ENCODE measurements at regions not wholly inside any gene's neighbourhood (a gene's known extent, or its start where the extent isn't known, plus 50 kb on each side); places are given as distances from the start of the nearest gene placed in this dataset.

- DNase-seq, result no peak
Measured at GRCh38 chr13:32914686-32915085, 101.5 kb upstream of the KL start.

GRCh38 chr13:32917504-32917903 lies 98.7 kb upstream of the KL start:
- DNase-seq, result no peak

GRCh38 chr13:32923725-32924124 lies 92.5 kb upstream of the KL start:
- DNase-seq, result no peak

- no peak for DNase-seq
Measured at GRCh38 chr13:32924886-32925285, 91.3 kb upstream of the KL start.

GRCh38 chr13:32925506-32925905 lies 90.7 kb upstream of the KL start:
- DNase-seq, result no peak

- DNase-seq, result no peak
Measured at GRCh38 chr13:32932376-32932775, 83.8 kb upstream of the KL start.

GRCh38 chr13:32936716-32937115 lies 79.5 kb upstream of the KL start:
- DNase-seq, result no peak

- DNase-seq, result no peak
Measured at GRCh38 chr13:32938314-32938713, 77.9 kb upstream of the KL start.

GRCh38 chr13:32938907-32939306 lies 77.3 kb upstream of the KL start:
- DNase-seq, result no peak

- DNase-seq, result peak; percentile 68
Measured at GRCh38 chr13:32940601-32941000, 75.6 kb upstream of the KL start.

GRCh38 chr13:32941368-32941767 lies 74.9 kb upstream of the KL start:
- DNase-seq, result no peak

GRCh38 chr13:32946558-32946957 lies 69.7 kb upstream of the KL start:
- no peak for DNase-seq

GRCh38 chr13:32947411-32948276 lies 68.6 kb upstream of the KL start:
- DNase-seq, result no peak

GRCh38 chr13:32949820-32950219 lies 66.4 kb upstream of the KL start:
- DNase-seq, result no peak

- DNase-seq, result no peak
Measured at GRCh38 chr13:32951580-32951979, 64.6 kb upstream of the KL start.

GRCh38 chr13:32955881-32956594 lies 60.2 kb upstream of the KL start:
- DNase-seq, result no peak

GRCh38 chr13:32956595-32956933 lies 59.7 kb upstream of the KL start:
- no peak for DNase-seq

GRCh38 chr13:32960626-32961025 lies 55.6 kb upstream of the KL start:
- no peak for DNase-seq

GRCh38 chr13:32961724-32962123 lies 54.5 kb upstream of the KL start:
- DNase-seq, result no peak

GRCh38 chr13:32962342-32962741 lies 53.9 kb upstream of the KL start:
- no peak for DNase-seq

- DNase-seq, result no peak
Measured at GRCh38 chr13:32964987-32965386, 51.2 kb upstream of the KL start.

All from right forelimb (tissue), 1 donor.